Fibroblast of skin of left biceps (primary cell): ENCODE measurements at regions not wholly inside any gene's neighbourhood (a gene's known extent, or its start where the extent isn't known, plus 50 kb on each side); places are given as distances from the start of the nearest gene placed in this dataset.

Experiments used
- DNase-seq, 2 experiments: peaks; one replicate each; pipeline ENCODE4 v3.0.0-alpha.2; 2013; ENCODE audit warnings: low read depth in 2 of 2

GRCh38 chr2:59737299-59737698, 816.2 kb downstream of the BCL11A start:
- no peak for DNase-seq

GRCh38 chr2:59734743-59735142, 818.7 kb downstream of the BCL11A start:
- no peak for DNase-seq

- no peak for DNase-seq
Observed at GRCh38 chr2:59733970-59734369, 819.5 kb downstream of the BCL11A start.

GRCh38 chr2:59733567-59733930, 819.9 kb downstream of the BCL11A start:
- DNase-seq, result no peak

- DNase-seq, result no peak
Observed at GRCh38 chr2:59732871-59733566, 820.4 kb downstream of the BCL11A start.

GRCh38 chr2:59727121-59727590, 826.3 kb downstream of the BCL11A start:
- DNase-seq, result no peak

- DNase-seq, result no peak
Observed at GRCh38 chr2:59726228-59727120, 827.0 kb downstream of the BCL11A start.

- DNase-seq, result no peak
Observed at GRCh38 chr2:59724746-59725145, 828.7 kb downstream of the BCL11A start.

GRCh38 chr2:59720296-59720866, 833.1 kb downstream of the BCL11A start:
- no peak for DNase-seq

GRCh38 chr2:59713577-59713976, 839.9 kb downstream of the BCL11A start:
- no peak for DNase-seq

- no peak for DNase-seq
Observed at GRCh38 chr2:59711121-59711520, 842.3 kb downstream of the BCL11A start.

- DNase-seq, result no peak
Observed at GRCh38 chr2:59706729-59707128, 846.7 kb downstream of the BCL11A start.

GRCh38 chr2:59703796-59704195, 849.7 kb downstream of the BCL11A start:
- no peak for DNase-seq

- no peak for DNase-seq
Observed at GRCh38 chr2:59702026-59702425, 851.4 kb downstream of the BCL11A start.

- DNase-seq, result no peak
Observed at GRCh38 chr2:59701271-59701994, 852.0 kb downstream of the BCL11A start.

GRCh38 chr2:59694176-59694575, 859.3 kb downstream of the BCL11A start:
- DNase-seq, result no peak

- DNase-seq, result no peak
Observed at GRCh38 chr2:59693231-59693959, 860.1 kb downstream of the BCL11A start.

GRCh38 chr2:59691518-59692190, 861.8 kb downstream of the BCL11A start:
- DNase-seq, result no peak

GRCh38 chr2:59690849-59691248, 862.6 kb downstream of the BCL11A start:
- DNase-seq, result no peak

GRCh38 chr2:59684771-59685166, 868.7 kb downstream of the BCL11A start:
- no peak for DNase-seq
